A549 (cell line): ENCODE measurements at regions not wholly inside any gene's neighbourhood (a gene's known extent, or its start where the extent isn't known, plus 50 kb on each side); places are given as distances from the start of the nearest gene placed in this dataset.

Experiments
- HDAC2 ChIP-seq: fragments of 200-600 bp; sonication (generic); IDR thresholded peaks from 2 replicates; pipeline ENCODE4 v1.6.1; 2016
- TF ChIP-seq, protein P1 (sequence below): fragments of >200 bp; sonication (Bioruptor Twin); formaldehyde crosslinking; IDR thresholded peaks from 3 replicates; pipeline ENCODE4 v1.5.1; 2016
- TF ChIP-seq, protein P2 (sequence below): IDR thresholded peaks from 2 replicates; pipeline ENCODE4 v1.6.1; 2012
- TF ChIP-seq, protein P3 (sequence below): fragments of 200-600 bp; sonication (generic); IDR thresholded peaks from 2 replicates; pipeline ENCODE4 v1.6.1; 2016; ENCODE audit warnings: antibody characterized with exemption, mild to moderate bottlenecking, moderate library complexity

DNA sequence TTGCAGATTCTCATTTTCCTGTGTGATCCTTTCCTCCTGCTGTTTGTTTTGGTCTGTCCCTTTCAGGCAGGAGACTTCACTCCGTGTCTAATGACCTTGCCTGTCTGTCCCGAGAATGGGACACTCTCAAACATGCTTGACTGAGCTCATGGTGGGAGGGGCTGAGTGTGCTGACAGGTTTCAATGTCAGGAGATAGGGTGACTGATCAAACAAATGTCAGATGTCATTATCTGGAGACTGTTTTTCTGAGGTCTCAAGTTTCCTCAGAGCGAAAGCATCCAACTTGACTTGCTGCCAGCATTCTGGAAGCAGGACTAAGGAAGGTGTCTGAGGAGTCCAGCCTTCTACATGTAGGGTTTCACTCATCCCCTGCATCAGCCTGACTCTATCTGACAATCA is 228.8 kb upstream of the KIAA1217 start:
- TF ChIP-seq, protein P1, sequence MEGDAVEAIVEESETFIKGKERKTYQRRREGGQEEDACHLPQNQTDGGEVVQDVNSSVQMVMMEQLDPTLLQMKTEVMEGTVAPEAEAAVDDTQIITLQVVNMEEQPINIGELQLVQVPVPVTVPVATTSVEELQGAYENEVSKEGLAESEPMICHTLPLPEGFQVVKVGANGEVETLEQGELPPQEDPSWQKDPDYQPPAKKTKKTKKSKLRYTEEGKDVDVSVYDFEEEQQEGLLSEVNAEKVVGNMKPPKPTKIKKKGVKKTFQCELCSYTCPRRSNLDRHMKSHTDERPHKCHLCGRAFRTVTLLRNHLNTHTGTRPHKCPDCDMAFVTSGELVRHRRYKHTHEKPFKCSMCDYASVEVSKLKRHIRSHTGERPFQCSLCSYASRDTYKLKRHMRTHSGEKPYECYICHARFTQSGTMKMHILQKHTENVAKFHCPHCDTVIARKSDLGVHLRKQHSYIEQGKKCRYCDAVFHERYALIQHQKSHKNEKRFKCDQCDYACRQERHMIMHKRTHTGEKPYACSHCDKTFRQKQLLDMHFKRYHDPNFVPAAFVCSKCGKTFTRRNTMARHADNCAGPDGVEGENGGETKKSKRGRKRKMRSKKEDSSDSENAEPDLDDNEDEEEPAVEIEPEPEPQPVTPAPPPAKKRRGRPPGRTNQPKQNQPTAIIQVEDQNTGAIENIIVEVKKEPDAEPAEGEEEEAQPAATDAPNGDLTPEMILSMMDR = no peak
- no peak for TF ChIP-seq HDAC2
- TF ChIP-seq, protein P2, sequence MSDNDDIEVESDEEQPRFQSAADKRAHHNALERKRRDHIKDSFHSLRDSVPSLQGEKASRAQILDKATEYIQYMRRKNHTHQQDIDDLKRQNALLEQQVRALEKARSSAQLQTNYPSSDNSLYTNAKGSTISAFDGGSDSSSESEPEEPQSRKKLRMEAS = no peak
- TF ChIP-seq, protein P3, sequence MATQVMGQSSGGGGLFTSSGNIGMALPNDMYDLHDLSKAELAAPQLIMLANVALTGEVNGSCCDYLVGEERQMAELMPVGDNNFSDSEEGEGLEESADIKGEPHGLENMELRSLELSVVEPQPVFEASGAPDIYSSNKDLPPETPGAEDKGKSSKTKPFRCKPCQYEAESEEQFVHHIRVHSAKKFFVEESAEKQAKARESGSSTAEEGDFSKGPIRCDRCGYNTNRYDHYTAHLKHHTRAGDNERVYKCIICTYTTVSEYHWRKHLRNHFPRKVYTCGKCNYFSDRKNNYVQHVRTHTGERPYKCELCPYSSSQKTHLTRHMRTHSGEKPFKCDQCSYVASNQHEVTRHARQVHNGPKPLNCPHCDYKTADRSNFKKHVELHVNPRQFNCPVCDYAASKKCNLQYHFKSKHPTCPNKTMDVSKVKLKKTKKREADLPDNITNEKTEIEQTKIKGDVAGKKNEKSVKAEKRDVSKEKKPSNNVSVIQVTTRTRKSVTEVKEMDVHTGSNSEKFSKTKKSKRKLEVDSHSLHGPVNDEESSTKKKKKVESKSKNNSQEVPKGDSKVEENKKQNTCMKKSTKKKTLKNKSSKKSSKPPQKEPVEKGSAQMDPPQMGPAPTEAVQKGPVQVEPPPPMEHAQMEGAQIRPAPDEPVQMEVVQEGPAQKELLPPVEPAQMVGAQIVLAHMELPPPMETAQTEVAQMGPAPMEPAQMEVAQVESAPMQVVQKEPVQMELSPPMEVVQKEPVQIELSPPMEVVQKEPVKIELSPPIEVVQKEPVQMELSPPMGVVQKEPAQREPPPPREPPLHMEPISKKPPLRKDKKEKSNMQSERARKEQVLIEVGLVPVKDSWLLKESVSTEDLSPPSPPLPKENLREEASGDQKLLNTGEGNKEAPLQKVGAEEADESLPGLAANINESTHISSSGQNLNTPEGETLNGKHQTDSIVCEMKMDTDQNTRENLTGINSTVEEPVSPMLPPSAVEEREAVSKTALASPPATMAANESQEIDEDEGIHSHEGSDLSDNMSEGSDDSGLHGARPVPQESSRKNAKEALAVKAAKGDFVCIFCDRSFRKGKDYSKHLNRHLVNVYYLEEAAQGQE = no peak
